ENCODE measurements at regions not wholly inside any gene's neighbourhood (a gene's known extent, or its start where the extent isn't known, plus 50 kb on each side); places are given as distances from the start of the nearest gene placed in this dataset.

GRCh38 chr2:58900246-58901027 lies 659.3 kb upstream of the FANCL start:
- Histone ChIP-seq H3K36me3 (ENCODE audit: control insufficient read depth in 3 of 3, insufficient read depth in 2 of 3, low read depth in 1 of 3, low read length in 3 of 3) (no peaks in the 10 kb centered on the region), H3K9me3 (ENCODE audit: control insufficient read depth in 2 of 2, insufficient read depth in 1 of 2, low read depth in 1 of 2, low read length in 1 of 2) (no peaks in the 10 kb centered on the region), H3K4me1 (ENCODE audit: control insufficient read depth in 3 of 3, insufficient read depth in 2 of 3, low read depth in 1 of 3, low read length in 2 of 3) (no peaks in the 10 kb centered on the region), H3K4me3 (ENCODE audit: low read depth in 1 of 3, low read length in 3 of 3) (no peak overlapping the region), H3K27ac (ENCODE audit: low read depth in 1 of 3, low read length in 2 of 3) (no peak overlapping the region), H3K27me3 (ENCODE audit: control insufficient read depth in 3 of 3, insufficient read depth in 3 of 3, low read length in 3 of 3) (no peaks in the 10 kb centered on the region)
- DNase-seq (no peak), FAIRE-seq (no peak)
- 39 to 74% (median 64%) methylated on average over 10 of the region's 10 CpGs for WGBS, 3 donors

- H3K27me3 ChIP-seq (ENCODE audit: control insufficient read depth in 3 of 3, insufficient read depth in 3 of 3, low read length in 3 of 3): no peaks in the 10 kb centered on the region
- H3K36me3 ChIP-seq (ENCODE audit: control insufficient read depth in 3 of 3, insufficient read depth in 2 of 3, low read depth in 1 of 3, low read length in 3 of 3): no peaks in the 10 kb centered on the region
- DNase-seq (no peak), FAIRE-seq (no peak)
- H3K27ac ChIP-seq (ENCODE audit: low read depth in 1 of 3, low read length in 2 of 3): no peak overlapping the region
- H3K9me3 ChIP-seq (ENCODE audit: control insufficient read depth in 2 of 2, insufficient read depth in 1 of 2, low read depth in 1 of 2, low read length in 1 of 2): no peaks in the 10 kb centered on the region
- WGBS, 3 donors: 75 to 87% (median 78%) methylated on average over 6 of the region's 6 CpGs
- no peak overlapping the region for H3K4me3 ChIP-seq (ENCODE audit: low read depth in 1 of 3, low read length in 3 of 3)
- no peaks in the 10 kb centered on the region for H3K4me1 ChIP-seq (ENCODE audit: control insufficient read depth in 3 of 3, insufficient read depth in 2 of 3, low read depth in 1 of 3, low read length in 2 of 3)
These were observed 658.6 kb upstream of the FANCL start for GRCh38 chr2:58899692-58900091.

- Histone ChIP-seq H3K9me3 (ENCODE audit: control insufficient read depth in 2 of 2, insufficient read depth in 1 of 2, low read depth in 1 of 2, low read length in 1 of 2) (no peaks in the 10 kb centered on the region), H3K4me3 (ENCODE audit: low read depth in 1 of 3, low read length in 3 of 3) (no peak overlapping the region), H3K36me3 (ENCODE audit: control insufficient read depth in 3 of 3, insufficient read depth in 2 of 3, low read depth in 1 of 3, low read length in 3 of 3) (no peaks in the 10 kb centered on the region), H3K27ac (ENCODE audit: low read depth in 1 of 3, low read length in 2 of 3) (no peak overlapping the region), H3K27me3 (ENCODE audit: control insufficient read depth in 3 of 3, insufficient read depth in 3 of 3, low read length in 3 of 3) (no peaks in the 10 kb centered on the region), H3K4me1 (ENCODE audit: control insufficient read depth in 3 of 3, insufficient read depth in 2 of 3, low read depth in 1 of 3, low read length in 2 of 3) (no peaks in the 10 kb centered on the region)
- DNase-seq (no peak), FAIRE-seq (no peak)
- 40 to 64% (median 57%) methylated on average over 3 of the region's 3 CpGs for WGBS, 3 donors
These were observed 655.5 kb upstream of the FANCL start for GRCh38 chr2:58896638-58897037.

- 71 to 76% (median 76%) methylated on average over 4 of the region's 4 CpGs for WGBS, 3 donors
- H3K9me3 ChIP-seq (ENCODE audit: control insufficient read depth in 2 of 2, insufficient read depth in 1 of 2, low read depth in 1 of 2, low read length in 1 of 2): no peaks in the 10 kb centered on the region
- DNase-seq (no peak), FAIRE-seq (no peak)
- H3K4me1 ChIP-seq (ENCODE audit: control insufficient read depth in 3 of 3, insufficient read depth in 2 of 3, low read depth in 1 of 3, low read length in 2 of 3): no peaks in the 10 kb centered on the region
- H3K27me3 ChIP-seq (ENCODE audit: control insufficient read depth in 3 of 3, insufficient read depth in 3 of 3, low read length in 3 of 3): no peaks in the 10 kb centered on the region
- H3K27ac ChIP-seq (ENCODE audit: low read depth in 1 of 3, low read length in 2 of 3): no peak overlapping the region
- no peaks in the 10 kb centered on the region for H3K36me3 ChIP-seq (ENCODE audit: control insufficient read depth in 3 of 3, insufficient read depth in 2 of 3, low read depth in 1 of 3, low read length in 3 of 3)
- H3K4me3 ChIP-seq (ENCODE audit: low read depth in 1 of 3, low read length in 3 of 3): no peak overlapping the region
These were observed 654.7 kb upstream of the FANCL start for GRCh38 chr2:58895857-58896256.

GRCh38 chr2:58893656-58894351 lies 652.7 kb upstream of the FANCL start:
- no peaks in the 10 kb centered on the region for H3K4me1 ChIP-seq (ENCODE audit: control insufficient read depth in 3 of 3, insufficient read depth in 2 of 3, low read depth in 1 of 3, low read length in 2 of 3)
- no peak overlapping the region for H3K4me3 ChIP-seq (ENCODE audit: low read depth in 1 of 3, low read length in 3 of 3)
- 82 to 91% (median 88%) methylated on average over 14 of the region's 14 CpGs for WGBS, 3 donors
- H3K36me3 ChIP-seq (ENCODE audit: control insufficient read depth in 3 of 3, insufficient read depth in 2 of 3, low read depth in 1 of 3, low read length in 3 of 3): no peaks in the 10 kb centered on the region
- FAIRE-seq (no peak), DNase-seq (no peak)
- no peaks in the 10 kb centered on the region for H3K27me3 ChIP-seq (ENCODE audit: control insufficient read depth in 3 of 3, insufficient read depth in 3 of 3, low read length in 3 of 3)
- H3K9me3 ChIP-seq (ENCODE audit: control insufficient read depth in 2 of 2, insufficient read depth in 1 of 2, low read depth in 1 of 2, low read length in 1 of 2): no peaks in the 10 kb centered on the region
- H3K27ac ChIP-seq (ENCODE audit: low read depth in 1 of 3, low read length in 2 of 3): no peak overlapping the region

- Histone ChIP-seq H3K27ac (ENCODE audit: low read depth in 1 of 3, low read length in 2 of 3) (no peak overlapping the region), H3K4me3 (ENCODE audit: low read depth in 1 of 3, low read length in 3 of 3) (no peak overlapping the region), H3K9me3 (ENCODE audit: control insufficient read depth in 2 of 2, insufficient read depth in 1 of 2, low read depth in 1 of 2, low read length in 1 of 2) (no peaks in the 10 kb centered on the region), H3K27me3 (ENCODE audit: control insufficient read depth in 3 of 3, insufficient read depth in 3 of 3, low read length in 3 of 3) (no peaks in the 10 kb centered on the region), H3K36me3 (ENCODE audit: control insufficient read depth in 3 of 3, insufficient read depth in 2 of 3, low read depth in 1 of 3, low read length in 3 of 3) (no peaks in the 10 kb centered on the region), H3K4me1 (ENCODE audit: control insufficient read depth in 3 of 3, insufficient read depth in 2 of 3, low read depth in 1 of 3, low read length in 2 of 3) (no peaks in the 10 kb centered on the region)
- WGBS, 3 donors: 59 to 81% (median 79%) methylated on average over 4 of the region's 4 CpGs
- DNase-seq (peak in 1 of 2 donors; percentile 4), FAIRE-seq (no peak)
These were observed 650.8 kb upstream of the FANCL start for GRCh38 chr2:58891828-58892377.

- DNase-seq: no peak
- no peak for FAIRE-seq
- Histone ChIP-seq H3K4me3 (ENCODE audit: low read depth in 1 of 3, low read length in 3 of 3) (no peak overlapping the region), H3K27me3 (ENCODE audit: control insufficient read depth in 3 of 3, insufficient read depth in 3 of 3, low read length in 3 of 3) (no peaks in the 10 kb centered on the region), H3K4me1 (ENCODE audit: control insufficient read depth in 3 of 3, insufficient read depth in 2 of 3, low read depth in 1 of 3, low read length in 2 of 3) (no peaks in the 10 kb centered on the region), H3K36me3 (ENCODE audit: control insufficient read depth in 3 of 3, insufficient read depth in 2 of 3, low read depth in 1 of 3, low read length in 3 of 3) (no peaks in the 10 kb centered on the region), H3K27ac (ENCODE audit: low read depth in 1 of 3, low read length in 2 of 3) (no peak overlapping the region), H3K9me3 (ENCODE audit: control insufficient read depth in 2 of 2, insufficient read depth in 1 of 2, low read depth in 1 of 2, low read length in 1 of 2) (no peaks in the 10 kb centered on the region)
- WGBS, 3 donors: 67 to 70% (median 69%) methylated on average over 2 of the region's 2 CpGs
These were observed 649.9 kb upstream of the FANCL start for GRCh38 chr2:58890865-58891525.

- Histone ChIP-seq H3K27ac (ENCODE audit: low read depth in 1 of 3, low read length in 2 of 3) (no peak overlapping the region), H3K4me1 (ENCODE audit: control insufficient read depth in 3 of 3, insufficient read depth in 2 of 3, low read depth in 1 of 3, low read length in 2 of 3) (no peaks in the 10 kb centered on the region), H3K36me3 (ENCODE audit: control insufficient read depth in 3 of 3, insufficient read depth in 2 of 3, low read depth in 1 of 3, low read length in 3 of 3) (no peaks in the 10 kb centered on the region), H3K4me3 (ENCODE audit: low read depth in 1 of 3, low read length in 3 of 3) (no peak overlapping the region), H3K9me3 (ENCODE audit: control insufficient read depth in 2 of 2, insufficient read depth in 1 of 2, low read depth in 1 of 2, low read length in 1 of 2) (no peaks in the 10 kb centered on the region), H3K27me3 (ENCODE audit: control insufficient read depth in 3 of 3, insufficient read depth in 3 of 3, low read length in 3 of 3) (no peaks in the 10 kb centered on the region)
- FAIRE-seq: no peak
- DNase-seq: no peak
- 89 to 98% (median 96%) methylated on average over 1 of the region's 1 CpG for WGBS, 3 donors
These were observed 644.9 kb upstream of the FANCL start for GRCh38 chr2:58886009-58886408.

Data from small intestine (tissue), 7 donors.